ENCODE measurements at regions not wholly inside any gene's neighbourhood (a gene's known extent, or its start where the extent isn't known, plus 50 kb on each side); places are given as distances from the start of the nearest gene placed in this dataset.
"Not testable (repeated sequence)": the region's sequence is repeated elsewhere in the genome, so short reads cannot be mapped to it uniquely, and the experiment has no call there.

- DNase-seq, result no peak
Measured at GRCh38 chr3:25895443-25895842, 105.6 kb downstream of the OXSM start.

GRCh38 chr3:25897019-25897418 is 107.1 kb downstream of the OXSM start:
- no peak for DNase-seq

- no peak for DNase-seq
Measured at GRCh38 chr3:25899352-25900101, 109.6 kb downstream of the OXSM start.

DNA sequence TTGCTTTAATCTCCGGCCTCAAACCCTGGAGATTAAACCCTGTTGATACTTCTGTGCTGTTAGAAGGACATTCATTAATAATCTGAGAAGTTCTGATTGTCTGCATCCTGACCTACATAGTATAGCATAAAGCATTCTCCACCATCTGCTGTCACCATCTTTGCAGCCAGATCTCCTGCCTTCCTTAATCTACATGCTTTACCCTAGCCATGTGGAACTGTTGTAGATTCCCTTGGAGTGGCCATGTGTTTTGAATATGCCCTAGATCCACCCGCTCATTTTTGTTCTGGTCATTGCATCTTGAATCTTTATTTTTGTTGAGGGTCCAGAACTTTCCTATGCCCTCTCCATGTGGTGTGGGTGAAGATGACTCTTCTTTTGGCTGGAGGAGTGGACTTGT is 110.3 kb downstream of the OXSM start:
- DNase-seq, result no peak

GRCh38 chr3:25901796-25902195 is 111.9 kb downstream of the OXSM start:
- no peak for DNase-seq

- no peak for DNase-seq
Measured at GRCh38 chr3:25902586-25902985, 112.7 kb downstream of the OXSM start.

DNA sequence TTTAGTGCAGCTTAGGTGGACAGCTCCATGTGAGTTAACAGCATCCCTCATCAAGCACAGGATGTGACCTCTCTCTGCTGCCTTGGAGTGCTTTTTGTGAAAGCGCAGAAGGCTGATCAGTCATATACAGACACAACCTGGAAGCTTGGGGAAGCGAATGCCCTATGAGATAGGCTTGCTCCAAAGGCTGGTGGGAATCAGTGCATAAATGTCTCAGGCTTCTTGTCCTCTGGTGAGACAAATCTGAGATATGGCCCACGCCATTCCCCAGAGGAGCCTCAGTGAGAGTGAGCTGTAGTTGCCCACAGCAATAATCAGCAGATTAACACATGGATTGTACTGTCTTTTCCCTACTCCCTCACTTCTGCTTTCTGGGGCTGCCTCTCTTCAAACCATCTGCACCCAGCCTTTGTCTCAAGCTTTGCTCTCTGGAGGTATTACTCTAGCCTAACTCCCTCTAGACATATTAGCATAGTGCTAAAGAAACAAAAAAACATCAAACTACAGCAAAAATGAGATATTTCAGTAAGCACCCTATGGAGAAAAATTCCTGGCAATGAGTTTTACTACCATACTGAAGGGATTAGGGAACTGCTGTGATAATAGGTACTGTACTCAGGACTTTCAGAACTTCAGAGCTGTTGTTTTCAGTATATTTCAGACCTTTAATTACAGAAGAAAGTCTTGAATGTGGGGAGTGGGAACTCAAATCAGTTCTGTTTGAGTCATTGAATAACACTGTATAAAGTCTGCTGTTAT is 113.7 kb downstream of the OXSM start:
- DNase-seq, result no peak

DNA sequence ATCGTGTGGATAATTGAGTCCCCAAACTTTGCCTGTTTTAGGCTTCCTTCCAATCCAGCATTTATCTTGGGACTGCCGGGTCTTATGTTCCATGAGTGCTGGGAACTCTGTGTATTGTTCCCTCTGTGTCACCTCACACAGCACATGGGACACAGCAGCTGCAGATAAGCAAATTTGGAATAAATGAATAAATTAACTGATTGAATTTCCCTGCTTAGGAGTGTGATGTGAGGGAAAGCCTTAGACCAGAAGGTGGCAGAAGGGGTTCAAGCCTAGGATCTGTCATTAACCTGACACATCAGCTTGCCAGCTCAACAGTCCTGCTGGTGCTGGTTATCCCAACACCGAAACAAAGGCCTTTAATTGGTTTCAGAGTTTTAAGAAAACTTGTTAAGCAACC is 114.3 kb downstream of the OXSM start:
- no peak for DNase-seq

DNA sequence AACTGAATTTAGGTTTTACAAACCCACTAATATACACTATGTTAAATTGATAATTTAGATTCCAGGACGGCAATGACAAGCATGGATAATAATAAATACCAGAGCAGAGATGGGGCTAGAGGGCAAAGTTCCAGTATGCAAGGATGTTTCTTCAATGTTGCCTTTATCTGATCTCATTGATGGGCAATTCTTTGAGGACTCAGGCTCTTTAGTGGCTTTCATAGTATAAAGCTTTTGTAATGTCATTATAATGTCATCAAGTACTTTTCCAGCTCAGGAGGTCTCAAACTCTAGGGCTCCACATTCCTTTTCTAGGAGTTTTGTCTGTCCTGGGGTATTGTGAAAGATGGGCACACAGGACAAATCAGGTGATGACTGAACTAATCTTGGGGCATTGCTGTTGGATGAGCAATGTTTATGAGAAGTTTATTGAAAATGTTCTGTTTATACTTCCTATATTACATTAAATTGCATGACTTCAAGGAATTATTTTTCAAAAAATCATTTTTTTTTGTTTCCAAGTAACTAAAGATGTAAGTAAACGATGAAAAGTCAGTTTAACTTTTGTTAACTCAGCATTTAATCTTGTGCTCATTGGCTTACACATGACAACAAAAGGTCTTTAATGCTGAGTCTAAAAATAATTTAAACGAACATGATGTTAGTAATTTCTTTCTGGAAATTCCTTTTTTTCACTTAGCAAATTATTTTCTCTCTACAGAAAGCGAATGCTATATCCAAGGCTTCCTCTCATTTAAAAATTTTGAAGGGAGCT is 116.4 kb downstream of the OXSM start:
- no peak for DNase-seq

- no peak for DNase-seq
Measured at GRCh38 chr3:25907081-25907480, 117.2 kb downstream of the OXSM start.

DNA sequence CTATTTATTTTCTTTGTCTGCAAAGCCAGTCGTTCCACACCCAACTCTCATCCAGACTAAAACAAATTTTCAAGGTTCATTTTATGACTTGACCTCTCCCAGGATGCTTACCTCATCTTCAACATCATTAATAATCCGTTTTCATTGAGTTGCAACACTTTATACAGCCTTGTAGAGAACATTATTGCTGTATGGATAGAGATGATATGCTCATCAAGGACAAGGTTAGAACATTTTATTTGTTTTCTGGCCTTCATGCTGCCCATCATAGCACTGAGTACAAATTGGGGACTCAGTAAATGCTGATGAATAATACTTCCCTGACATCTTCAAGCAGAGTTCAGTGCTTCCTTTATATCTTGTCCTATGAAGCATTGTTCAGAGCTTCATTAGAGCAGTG is 120.2 kb downstream of the OXSM start:
- no peak for DNase-seq

DNA sequence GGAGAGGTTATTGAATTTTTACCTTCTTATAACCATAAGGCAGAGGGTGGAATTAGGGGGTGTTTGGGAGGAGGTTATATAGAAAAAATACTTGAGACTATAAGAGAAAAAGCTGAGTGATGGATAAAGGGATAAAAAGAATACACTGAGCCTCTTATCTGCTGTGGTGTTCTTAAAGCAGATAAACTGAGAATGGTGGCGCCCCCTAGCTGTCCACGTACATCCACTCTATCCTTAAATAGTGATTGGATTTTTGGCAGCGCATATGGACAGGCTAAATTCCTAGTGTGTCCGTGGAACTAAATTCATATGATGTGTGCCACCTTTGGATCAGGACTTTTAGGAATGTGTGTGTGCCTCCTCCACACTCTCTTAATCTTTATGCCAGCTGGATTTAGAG is 121.1 kb downstream of the OXSM start:
- DNase-seq, result no peak

- no peak for DNase-seq
Measured at GRCh38 chr3:25911525-25912295, 121.8 kb downstream of the OXSM start.

- DNase-seq, result no peak
Measured at GRCh38 chr3:25913179-25913578, 123.3 kb downstream of the OXSM start.

DNA sequence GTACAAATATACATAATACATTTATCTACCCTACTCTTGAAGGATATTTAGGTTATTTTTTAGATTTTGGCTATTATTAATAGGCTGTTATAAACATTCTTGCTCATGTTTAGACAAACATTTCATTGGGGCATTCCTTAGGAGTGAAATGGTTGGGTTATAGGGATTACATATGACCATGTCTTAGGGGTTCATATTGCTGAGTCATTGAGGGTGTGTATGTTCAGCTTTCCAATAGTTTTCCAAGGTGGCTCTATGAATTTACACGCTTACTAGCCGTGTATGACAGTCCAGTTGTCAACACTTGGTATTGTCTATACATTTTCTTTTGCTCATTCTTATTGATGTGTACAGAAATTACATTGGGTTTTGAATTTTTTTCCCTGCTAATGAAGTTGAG is 125.8 kb downstream of the OXSM start:
- no peak for DNase-seq

GRCh38 chr3:25916321-25916720 is 126.4 kb downstream of the OXSM start:
- no peak for DNase-seq

DNA sequence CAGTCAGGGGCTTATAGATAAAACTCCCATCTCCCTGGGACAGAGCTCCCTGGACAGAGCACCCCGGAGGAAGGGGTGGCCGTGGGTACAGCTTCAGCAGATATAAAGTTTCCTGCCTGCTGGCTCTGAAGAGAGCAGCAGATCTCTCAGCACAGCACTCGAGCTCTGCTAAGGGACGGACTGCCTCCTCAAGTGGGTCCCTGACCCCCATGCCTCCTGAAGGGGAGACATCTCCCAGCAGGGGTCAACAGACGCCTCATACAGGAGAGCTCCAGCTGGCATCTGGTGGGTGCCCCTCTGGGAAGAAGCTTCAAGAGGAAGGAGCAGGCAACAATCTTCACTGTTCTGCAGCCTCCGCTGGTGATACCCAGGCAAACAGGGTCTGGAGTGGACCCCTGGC is 142.1 kb downstream of the OXSM start:
- not testable (repeated sequence) for DNase-seq

- no peak for DNase-seq
Measured at GRCh38 chr3:25938566-25939325, 148.9 kb downstream of the OXSM start.

GRCh38 chr3:25940935-25941334 is 151.0 kb downstream of the OXSM start:
- DNase-seq, result no peak

DNA sequence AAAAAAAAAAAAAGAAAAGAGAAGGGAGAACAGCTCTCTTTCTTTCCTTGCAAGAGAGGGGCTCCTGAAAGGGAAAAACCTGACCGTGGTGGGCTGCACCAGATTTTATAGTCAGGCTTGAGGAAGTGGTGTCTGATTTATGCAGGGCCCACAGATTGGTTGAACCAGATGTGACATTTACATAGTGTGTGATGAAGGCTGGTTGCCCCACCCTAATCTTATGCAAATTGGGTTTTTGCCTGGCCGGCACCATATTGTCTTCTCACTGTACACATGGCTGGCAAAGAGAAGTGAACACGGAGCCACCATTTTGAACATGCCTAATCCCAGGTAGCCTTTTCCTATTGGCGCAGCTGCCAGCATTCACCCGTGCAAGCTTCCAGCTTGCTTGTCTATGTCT is 154.4 kb downstream of the OXSM start:
- no peak for DNase-seq

- no peak for DNase-seq
Measured at GRCh38 chr3:25945366-25945765, 155.5 kb downstream of the OXSM start.

DNA sequence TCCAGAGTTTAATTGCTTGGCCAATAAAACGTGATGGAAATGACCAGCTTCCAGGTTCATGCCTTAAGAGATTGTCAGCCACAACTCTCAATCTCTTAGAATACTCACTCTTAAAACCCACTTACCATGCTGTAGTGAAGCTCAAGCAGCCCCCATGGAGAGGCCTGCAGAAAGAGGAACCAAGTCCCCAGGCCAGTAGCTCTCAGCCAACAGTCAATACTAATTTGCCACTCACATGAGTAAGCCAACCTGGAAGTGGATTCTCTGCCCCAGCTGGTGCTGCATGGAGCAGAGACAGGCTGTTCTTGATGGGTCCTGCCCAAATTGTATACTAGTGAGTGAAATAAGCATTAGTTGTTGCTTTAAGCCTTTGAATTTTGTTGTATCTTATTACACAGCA is 155.9 kb downstream of the OXSM start:
- no peak for DNase-seq

Measured in skin of body (tissue), 1 donor.